ENCODE measurements at regions not wholly inside any gene's neighbourhood (a gene's known extent, or its start where the extent isn't known, plus 50 kb on each side); places are given as distances from the start of the nearest gene placed in this dataset.

GRCh38 chr6:82072121-82072521 is 175.4 kb downstream of the IBTK start:
- DNase-seq (ENCODE audit: low spot score) (no peak), FAIRE-seq (no peak)

DNA sequence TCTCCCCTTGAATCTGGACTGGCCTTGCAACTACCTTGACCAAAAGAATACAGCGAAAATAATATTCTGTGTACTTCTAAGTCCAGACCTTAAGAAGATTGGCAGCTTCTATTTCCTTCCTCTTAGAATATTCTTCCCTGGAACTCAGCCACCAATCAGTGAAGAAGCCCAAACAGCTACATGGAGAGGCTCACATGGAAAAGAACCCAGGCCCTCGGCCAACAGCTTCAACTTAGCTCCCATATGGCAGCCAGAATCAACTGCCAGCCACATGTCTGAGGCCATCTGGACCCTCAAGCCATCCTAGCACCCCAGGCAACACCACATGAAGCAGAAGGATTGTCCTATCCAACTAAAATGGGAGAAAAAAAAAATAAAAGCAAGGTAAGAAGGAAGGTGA is 178.8 kb downstream of the IBTK start:
- DNase-seq (ENCODE audit: low spot score), result no peak
- no peak for FAIRE-seq

DNA sequence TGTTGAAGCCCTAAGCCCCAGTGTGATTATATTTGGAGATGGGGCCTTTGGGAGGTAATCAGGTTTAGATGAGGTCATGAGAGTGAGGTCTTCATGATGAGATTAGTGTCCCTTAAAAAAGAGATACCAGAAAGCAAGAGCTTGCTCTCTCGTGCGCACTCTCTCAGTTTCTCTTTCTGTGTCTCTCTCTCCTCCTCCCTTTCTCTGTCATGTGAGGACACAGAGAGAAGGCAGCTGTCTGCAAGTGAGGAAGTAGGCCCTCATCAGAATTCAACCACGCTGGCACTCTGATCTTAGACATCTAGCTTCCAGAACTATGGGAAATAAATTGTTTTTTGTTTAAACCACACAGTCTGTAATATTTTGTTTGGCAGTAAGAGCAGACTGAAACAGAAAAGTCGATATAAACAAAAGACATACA is 180.5 kb downstream of the IBTK start:
- FAIRE-seq (no peak), DNase-seq (ENCODE audit: low spot score) (no peak)

- DNase-seq (ENCODE audit: low spot score) (no peak), FAIRE-seq (no peak)
Observed at GRCh38 chr6:82066196-82066595, 181.3 kb downstream of the IBTK start.

GRCh38 chr6:82063574-82063973 is 184.0 kb downstream of the IBTK start:
- FAIRE-seq (no peak), DNase-seq (ENCODE audit: low spot score) (no peak)

DNA sequence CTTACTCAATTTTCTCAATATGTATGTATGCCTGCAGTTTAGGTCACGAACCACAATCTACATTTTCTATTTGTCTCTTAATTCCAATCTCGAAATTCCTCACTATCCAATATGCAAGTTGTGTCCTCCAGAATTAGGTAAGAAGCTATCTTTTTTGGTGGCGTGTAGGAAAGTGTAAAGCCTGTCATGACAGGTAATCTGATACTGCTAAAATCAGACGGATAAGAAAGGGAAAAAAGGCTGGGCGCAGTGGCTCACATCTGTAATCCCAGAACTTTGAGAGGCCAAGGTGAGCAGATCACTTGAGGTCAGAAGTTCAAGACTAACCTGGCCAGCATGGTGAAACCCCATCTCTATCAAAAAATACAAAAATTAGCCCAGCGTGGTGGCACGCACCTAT is 185.3 kb downstream of the IBTK start:
- DNase-seq (ENCODE audit: low spot score), result no peak
- FAIRE-seq, result no peak

DNA sequence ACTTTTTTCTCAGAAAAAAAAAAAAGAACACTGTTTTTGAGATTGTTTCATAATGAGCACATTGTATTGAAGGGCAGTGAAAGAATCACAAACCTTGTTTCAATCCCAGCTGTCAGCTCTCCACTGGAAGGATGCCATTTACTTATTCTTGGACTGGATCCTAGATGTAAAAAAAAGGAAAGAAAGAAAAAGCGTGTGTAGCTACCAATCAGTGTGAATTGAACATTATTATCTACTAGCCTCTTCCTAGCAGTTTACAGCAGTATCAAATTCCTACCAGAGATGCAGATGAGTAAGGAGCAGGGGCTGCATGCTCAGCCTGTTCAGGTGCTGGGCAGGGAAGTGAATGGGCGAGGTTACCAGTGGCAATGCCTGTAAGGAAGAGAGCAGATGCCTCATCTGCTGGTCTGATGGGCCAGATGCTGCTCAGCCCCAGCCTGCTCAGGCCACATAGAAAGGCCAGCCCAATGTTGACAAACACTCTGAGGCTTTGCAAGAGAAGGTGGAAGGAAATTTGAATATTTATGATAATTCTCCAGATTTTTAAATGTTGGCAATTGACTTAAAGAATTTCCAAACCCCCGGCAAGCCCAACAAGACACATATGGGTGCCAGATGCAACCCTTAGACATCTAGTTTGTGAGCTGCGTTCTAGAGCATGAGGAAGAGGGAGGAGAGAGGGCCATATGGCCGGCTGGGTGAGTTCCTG is 189.5 kb downstream of the IBTK start:
- DNase-seq (ENCODE audit: low spot score), result no peak

GRCh38 chr6:82056567-82056966 is 191.0 kb downstream of the IBTK start:
- DNase-seq (ENCODE audit: low spot score) (no peak), FAIRE-seq (no peak)

More for the DNA sequence above, 189.5 kb downstream of the IBTK start:
- FAIRE-seq, result no peak

DNA sequence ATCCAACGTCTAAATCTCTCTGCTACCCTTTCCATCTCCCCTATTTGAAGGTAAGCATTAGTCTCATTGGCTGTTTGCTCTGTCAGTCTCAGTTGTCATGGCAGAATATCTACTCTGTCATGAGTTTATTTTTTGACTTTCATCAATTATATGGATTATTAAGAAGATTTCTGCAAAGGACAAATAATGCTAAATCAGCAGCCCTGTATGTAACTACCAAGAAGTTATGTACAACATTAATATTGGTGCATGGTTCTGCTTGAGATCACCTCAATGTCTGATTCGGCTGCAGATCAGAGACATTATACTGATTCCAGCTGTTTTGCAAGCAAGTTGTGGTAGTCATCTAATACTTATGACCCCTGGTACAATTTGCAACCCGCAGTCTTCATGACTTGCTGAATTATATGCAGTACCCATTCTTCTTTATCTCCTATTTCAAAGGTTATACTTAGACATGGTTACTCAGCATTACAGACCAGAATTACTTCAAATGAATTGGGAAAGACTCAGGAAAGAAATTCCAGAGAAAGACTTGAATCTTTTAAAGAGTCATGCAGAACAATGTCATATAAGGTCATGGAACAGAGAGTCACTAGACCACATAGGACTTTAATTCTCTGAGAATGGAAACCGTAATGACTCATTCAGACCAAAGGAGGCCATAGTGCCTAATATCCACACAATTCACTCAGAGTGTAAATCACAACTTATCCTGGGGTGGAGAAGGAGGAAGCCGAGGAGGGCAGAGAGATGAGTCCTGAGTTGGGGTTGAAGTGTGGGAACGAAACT is 201.4 kb downstream of the IBTK start:
- FAIRE-seq, result no peak

GRCh38 chr6:82040405-82041221 is 206.9 kb downstream of the IBTK start:
- peak; percentile 12 for DNase-seq (ENCODE audit: low spot score)
- FAIRE-seq, result no peak

More for the DNA sequence above, 201.4 kb downstream of the IBTK start:
- peak; percentile 13 for DNase-seq (ENCODE audit: low spot score)

DNA sequence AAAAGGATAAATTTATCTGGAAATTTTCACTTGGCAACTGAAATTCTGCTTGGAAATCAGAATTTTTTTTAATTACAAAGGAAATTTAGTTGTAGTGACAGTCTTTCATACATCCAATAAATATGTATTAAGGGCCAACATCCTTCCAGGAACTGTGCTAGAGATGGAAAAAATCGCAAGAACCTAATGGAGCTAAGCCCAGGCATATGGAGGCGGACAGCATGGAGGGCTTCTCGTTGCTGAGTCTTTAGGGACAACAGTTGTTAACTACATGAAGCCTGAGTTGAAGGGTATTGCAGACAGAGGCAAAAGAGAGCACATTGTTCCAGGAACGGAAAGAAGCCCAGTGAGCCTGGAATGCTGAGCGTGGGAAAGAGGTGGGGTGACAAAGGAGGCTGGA is 208.9 kb downstream of the IBTK start:
- no peak for DNase-seq (ENCODE audit: low spot score)
- no peak for FAIRE-seq

- FAIRE-seq (no peak), DNase-seq (ENCODE audit: low spot score) (no peak)
Observed at GRCh38 chr6:82035526-82035925, 212.0 kb downstream of the IBTK start.

GRCh38 chr6:82033631-82034211 is 213.8 kb downstream of the IBTK start:
- DNase-seq (ENCODE audit: low spot score) (no peak), FAIRE-seq (no peak)

- FAIRE-seq, result no peak
- DNase-seq (ENCODE audit: low spot score), result no peak
Observed at GRCh38 chr6:82032444-82032843, 215.1 kb downstream of the IBTK start.

GRCh38 chr6:82030761-82031503 is 216.6 kb downstream of the IBTK start:
- DNase-seq (ENCODE audit: low spot score), result no peak
- FAIRE-seq, result no peak

DNA sequence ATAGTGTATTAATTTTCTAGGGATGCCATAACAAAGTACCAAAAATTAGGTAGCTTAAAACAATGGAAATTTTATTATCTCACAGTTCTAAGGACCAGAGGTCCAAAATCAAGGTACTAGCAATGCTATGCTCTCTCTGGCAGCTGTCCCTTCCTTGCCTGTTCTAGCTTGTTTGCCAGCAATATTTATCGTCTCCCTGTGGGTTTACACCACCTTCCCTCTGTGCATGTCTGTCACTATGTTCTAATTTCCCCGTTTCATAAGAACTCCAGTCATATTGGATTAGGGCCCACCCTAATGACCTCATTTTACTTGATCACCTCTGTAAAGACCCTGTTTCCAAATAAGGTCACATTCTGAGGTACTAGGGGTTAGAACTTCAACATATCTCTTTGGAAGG is 217.2 kb downstream of the IBTK start:
- no peak for DNase-seq (ENCODE audit: low spot score)
- no peak for FAIRE-seq

- no peak for FAIRE-seq
- DNase-seq (ENCODE audit: low spot score), result no peak
Observed at GRCh38 chr6:82025271-82025670, 222.3 kb downstream of the IBTK start.

- peak; percentile 46 for DNase-seq (ENCODE audit: low spot score)
- FAIRE-seq, result no peak
Observed at GRCh38 chr6:82022614-82023129, 224.9 kb downstream of the IBTK start.

DNA sequence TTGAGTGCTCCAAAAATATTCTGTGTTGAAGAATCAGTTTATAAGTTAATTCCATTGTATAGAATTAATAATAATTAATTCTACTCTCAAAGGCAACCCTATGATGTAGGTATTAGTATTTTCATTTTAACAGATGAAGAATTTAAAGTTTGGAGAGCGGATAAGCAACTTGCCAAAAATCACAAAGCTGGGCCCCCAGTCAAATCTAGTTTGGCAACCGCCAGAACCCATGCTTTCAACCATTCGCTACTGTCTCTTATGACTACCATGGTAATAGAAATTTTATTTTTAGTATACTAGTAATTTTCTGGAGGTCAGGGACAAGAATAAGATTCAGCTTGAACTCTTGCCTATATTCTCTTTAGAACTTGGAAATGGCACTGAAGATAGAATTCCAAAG is 229.8 kb downstream of the IBTK start:
- FAIRE-seq, result no peak
- no peak for DNase-seq (ENCODE audit: low spot score)

- FAIRE-seq (no peak), DNase-seq (ENCODE audit: low spot score) (peak; percentile 31)
Observed at GRCh38 chr6:82017288-82017687, 230.3 kb downstream of the IBTK start.

DNA sequence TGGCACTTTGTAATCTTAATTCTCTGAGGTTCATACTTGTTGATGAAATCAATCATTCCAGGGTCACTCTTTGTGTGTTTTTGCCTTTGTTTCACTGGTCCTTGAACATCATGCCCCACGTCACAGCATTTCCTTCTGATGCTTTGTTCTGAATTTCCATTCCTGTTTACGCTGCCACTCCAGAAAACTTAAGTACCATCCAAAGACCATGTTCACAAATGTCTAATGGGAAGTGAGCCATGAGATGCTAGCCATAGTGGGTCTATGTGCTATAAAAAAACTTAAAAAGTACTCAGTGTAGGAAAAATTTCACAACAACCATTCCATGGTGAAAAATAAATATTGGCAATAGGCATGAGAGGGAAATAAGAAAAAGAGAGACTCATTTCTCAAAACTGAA is 232.0 kb downstream of the IBTK start:
- FAIRE-seq, result no peak

More for the DNA sequence above, 232.0 kb downstream of the IBTK start:
- DNase-seq (ENCODE audit: low spot score), result no peak

Data from urothelium cell line (cell line).